Neural cell (in vitro differentiated cells): ENCODE measurements at regions not wholly inside any gene's neighbourhood (a gene's known extent, or its start where the extent isn't known, plus 50 kb on each side); places are given as distances from the start of the nearest gene placed in this dataset.

ENCODE experiments used
- CTCF ChIP-seq: fragments of 450-650 bp; IDR thresholded peaks from 2 replicates; pipeline ENCODE4 v1.5.1; 2014; ENCODE audit warnings: antibody characterized with exemption, mild to moderate bottlenecking, moderate library complexity; ENCODE audit not compliant: poor library complexity, severe bottlenecking
- EZH2 ChIP-seq: fragments of 200-600, 300-800 bp; shearing (Covaris generic), sonication (generic); IDR thresholded peaks from 2 replicates; pipeline ENCODE4 v1.6.1; 2014; ENCODE audit warnings: antibody characterized with exemption, low read length, borderline replicate concordance, mild to moderate bottlenecking; ENCODE audit not compliant: insufficient read depth, poor library complexity, severe bottlenecking
- POLR2AphosphoS5 ChIP-seq: IDR thresholded peaks from 2 replicates; pipeline ENCODE4 v1.6.1; 2012
- SMC3 ChIP-seq: fragments of 450-650 bp; conservative IDR thresholded peaks from 2 replicates; pipeline ENCODE4 v1.6.1; 2014; ENCODE audit warnings: antibody characterized with exemption, mild to moderate bottlenecking, moderate library complexity; ENCODE audit not compliant: poor library complexity

- no peak for TF ChIP-seq EZH2
- TF ChIP-seq POLR2AphosphoS5: peak; percentile 59
- no peak for TF ChIP-seq CTCF
- TF ChIP-seq SMC3: no peak
These were observed 520.0 kb upstream of the C9orf72 start for GRCh38 chr9:28092981-28093936.
